RWPE2 (cell line): ENCODE measurements at regions not wholly inside any gene's neighbourhood (a gene's known extent, or its start where the extent isn't known, plus 50 kb on each side); places are given as distances from the start of the nearest gene placed in this dataset.

ENCODE experiments used
- ATAC-seq: fragments of 200-7000 bp; cut with Tn5 transposase; 3 replicates; pipeline ENCODE4 v1.9.1; 2021; ENCODE audit warnings: low read depth
- DNase-seq: peaks from one replicate; pipeline ENCODE4 v3.0.0-alpha.2; 2020; ENCODE audit warnings: low spot score
- H3K27ac ChIP-seq: fragments of 450-650 bp; 2 replicates; pipeline ENCODE4 v1.5.1; 2017; ENCODE audit warnings: mild to moderate bottlenecking; ENCODE audit not compliant: poor library complexity, severe bottlenecking
- H3K27me3 ChIP-seq: fragments of 250-450 bp; sonication (Bioruptor Pico); 2 replicates; pipeline ENCODE4 v1.5.1; 2021; ENCODE audit warnings: mild to moderate bottlenecking, moderate library complexity; ENCODE audit not compliant: insufficient read depth, poor library complexity, severe bottlenecking
- H3K36me3 ChIP-seq: fragments of 250-450 bp; sonication (Bioruptor Pico); 2 replicates; pipeline ENCODE4 v1.5.1; 2020; ENCODE audit warnings: low read depth, mild to moderate bottlenecking, moderate library complexity
- H3K4me1 ChIP-seq: fragments of 250-450 bp; sonication (Bioruptor Pico); 2 replicates; pipeline ENCODE4 v1.5.1; 2021; ENCODE audit warnings: mild to moderate bottlenecking, moderate library complexity; ENCODE audit not compliant: insufficient read depth, poor library complexity, severe bottlenecking
- H3K4me3 ChIP-seq: fragments of 250-450 bp; sonication (Bioruptor Pico); 2 replicates; pipeline ENCODE4 v1.5.1; 2021; ENCODE audit warnings: mild to moderate bottlenecking, moderate library complexity; ENCODE audit not compliant: severe bottlenecking
- H3K9me3 ChIP-seq: fragments of 250-450 bp; sonication (Bioruptor Pico); 2 replicates; pipeline ENCODE4 v1.5.1; 2021; ENCODE audit warnings: mild to moderate bottlenecking, moderate library complexity; ENCODE audit not compliant: severe bottlenecking
- CTCF ChIP-seq: fragments of 450-650 bp; IDR thresholded peaks from one replicate; pipeline ENCODE4 v1.5.1; 2017; ENCODE audit warnings: mild to moderate bottlenecking, moderate library complexity; ENCODE audit not compliant: poor library complexity, severe bottlenecking

GRCh38 chr4:123060039-123060770 lies 137.8 kb upstream of the NUDT6 start:
- Histone ChIP-seq H3K4me3 (no peak overlapping the region), H3K27ac (no peak overlapping the region), H3K9me3 (no peaks in the 10 kb centered on the region), H3K36me3 (peaks cover 12% of the 10 kb centered on the region), H3K4me1 (peaks cover 25% of the 10 kb centered on the region), H3K27me3 (no peaks in the 10 kb centered on the region)
- no peak for TF ChIP-seq CTCF
- no peak for ATAC-seq
- no peak for DNase-seq

- no peaks in the 10 kb centered on the region for H3K9me3 ChIP-seq
- H3K36me3 ChIP-seq: no peaks in the 10 kb centered on the region
- no peak for TF ChIP-seq CTCF
- ATAC-seq: peak; percentile 99
- H3K27ac ChIP-seq: peak overlapping the region; percentile 43
- H3K4me1 ChIP-seq: peaks cover 14% of the 10 kb centered on the region
- no peaks in the 10 kb centered on the region for H3K27me3 ChIP-seq
- DNase-seq: no peak
- no peak overlapping the region for H3K4me3 ChIP-seq
Measured at GRCh38 chr4:123064390-123064789, 142.0 kb upstream of the NUDT6 start.

GRCh38 chr4:123068081-123068480 lies 145.7 kb upstream of the NUDT6 start:
- Histone ChIP-seq H3K27me3 (no peaks in the 10 kb centered on the region), H3K27ac (no peak overlapping the region), H3K4me1 (peaks cover 14% of the 10 kb centered on the region), H3K36me3 (no peaks in the 10 kb centered on the region), H3K4me3 (no peak overlapping the region), H3K9me3 (no peaks in the 10 kb centered on the region)
- TF ChIP-seq CTCF: no peak
- DNase-seq (no peak), ATAC-seq (no peak)

GRCh38 chr4:123072060-123072459 lies 149.7 kb upstream of the NUDT6 start:
- no peak for TF ChIP-seq CTCF
- Histone ChIP-seq H3K27me3 (no peaks in the 10 kb centered on the region), H3K4me1 (no peaks in the 10 kb centered on the region), H3K4me3 (no peak overlapping the region), H3K27ac (no peak overlapping the region), H3K9me3 (no peaks in the 10 kb centered on the region), H3K36me3 (no peaks in the 10 kb centered on the region)
- DNase-seq (no peak), ATAC-seq (no peak)

- Histone ChIP-seq H3K27me3 (no peaks in the 10 kb centered on the region), H3K27ac (no peak overlapping the region), H3K4me3 (no peak overlapping the region), H3K4me1 (no peaks in the 10 kb centered on the region), H3K36me3 (no peaks in the 10 kb centered on the region), H3K9me3 (no peaks in the 10 kb centered on the region)
- no peak for ATAC-seq
- TF ChIP-seq CTCF: no peak
- no peak for DNase-seq
Measured at GRCh38 chr4:123073650-123074049, 151.3 kb upstream of the NUDT6 start.
